Endothelial cell (in vitro differentiated cells): ENCODE measurements at regions not wholly inside any gene's neighbourhood (a gene's known extent, or its start where the extent isn't known, plus 50 kb on each side); places are given as distances from the start of the nearest gene placed in this dataset.

Source experiments
- DNase-seq: peaks from one replicate; pipeline ENCODE4 v3.0.0; 2021; ENCODE audit warnings: low spot score
- H3K27ac Mint-ChIP-seq: one replicate; pipeline ENCODE4 v1.8.0; 2021; ENCODE audit warnings: mixed read lengths, inconsistent platforms; ENCODE audit not compliant: unreplicated experiment
- H3K27me3 Mint-ChIP-seq: one replicate; pipeline ENCODE4 v1.8.0; 2021; ENCODE audit warnings: mild to moderate bottlenecking, moderate library complexity, mixed read lengths, inconsistent platforms; ENCODE audit not compliant: unreplicated experiment
- H3K36me3 Mint-ChIP-seq: one replicate; pipeline ENCODE4 v1.8.0; 2021; ENCODE audit warnings: mild to moderate bottlenecking, low read depth, mixed read lengths, inconsistent platforms; ENCODE audit not compliant: unreplicated experiment
- H3K4me1 Mint-ChIP-seq: one replicate; pipeline ENCODE4 v1.8.0; 2021; ENCODE audit warnings: mild to moderate bottlenecking, mixed read lengths, inconsistent platforms; ENCODE audit not compliant: unreplicated experiment
- H3K4me3 Mint-ChIP-seq: one replicate; pipeline ENCODE4 v1.8.0; 2021; ENCODE audit warnings: mild to moderate bottlenecking, mixed read lengths, inconsistent platforms; ENCODE audit not compliant: unreplicated experiment
- H3K9me3 Mint-ChIP-seq: one replicate; pipeline ENCODE4 v1.8.0; 2021; ENCODE audit warnings: mixed read lengths, inconsistent platforms; ENCODE audit not compliant: unreplicated experiment
- CTCF ChIP-seq: fragments of 200-600 bp; sonication (generic); IDR thresholded peaks from one replicate; pipeline ENCODE4 v1.5.0; 2021; ENCODE audit warnings: antibody characterized with exemption; ENCODE audit not compliant: unreplicated experiment

- no peaks in the 10 kb centered on the region for H3K36me3 Mint-ChIP-seq
- H3K9me3 Mint-ChIP-seq, result no peaks in the 10 kb centered on the region
- DNase-seq, result no peak
- H3K4me3 Mint-ChIP-seq, result no peak overlapping the region
- TF ChIP-seq CTCF, result no peak
- H3K4me1 Mint-ChIP-seq, result peaks cover 4% of the 10 kb centered on the region
- H3K27ac Mint-ChIP-seq, result no peak overlapping the region
- H3K27me3 Mint-ChIP-seq, result no peaks in the 10 kb centered on the region
Measured at GRCh38 chr7:13538669-13539068, 450.8 kb downstream of the ETV1 start.

DNA sequence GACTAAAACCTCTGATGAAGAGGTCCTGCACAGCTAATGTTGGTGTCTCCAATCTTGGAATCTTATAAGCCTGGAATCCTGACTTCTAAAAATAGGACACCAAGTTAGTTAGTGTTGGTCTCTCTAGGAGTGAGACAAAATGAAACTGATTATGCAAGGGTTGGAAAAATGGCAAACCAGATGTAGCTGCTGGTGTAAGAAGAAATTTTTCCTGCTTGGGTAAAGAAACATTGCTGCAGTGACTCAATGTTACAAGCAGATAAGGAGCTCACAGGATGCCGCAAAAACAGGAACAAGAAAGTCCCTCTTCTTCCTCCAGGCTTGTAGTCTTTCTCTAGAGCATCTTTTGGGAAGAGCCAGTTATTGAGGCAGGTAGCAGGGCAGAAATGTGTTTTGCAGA, 449.0 kb downstream of the ETV1 start:
- Mint-ChIP-seq H3K4me3 (no peak overlapping the region), H3K4me1 (peaks cover 4% of the 10 kb centered on the region), H3K36me3 (no peaks in the 10 kb centered on the region), H3K27me3 (no peaks in the 10 kb centered on the region), H3K9me3 (no peaks in the 10 kb centered on the region), H3K27ac (no peak overlapping the region)
- DNase-seq, result no peak
- TF ChIP-seq CTCF, result no peak

- no peaks in the 10 kb centered on the region for H3K36me3 Mint-ChIP-seq
- no peak for TF ChIP-seq CTCF
- H3K27ac Mint-ChIP-seq, result no peak overlapping the region
- no peaks in the 10 kb centered on the region for H3K27me3 Mint-ChIP-seq
- DNase-seq, result no peak
- H3K4me1 Mint-ChIP-seq, result peaks cover 4% of the 10 kb centered on the region
- no peak overlapping the region for H3K4me3 Mint-ChIP-seq
- no peaks in the 10 kb centered on the region for H3K9me3 Mint-ChIP-seq
Measured at GRCh38 chr7:13541326-13541725, 448.1 kb downstream of the ETV1 start.

GRCh38 chr7:13542451-13542850, 447.0 kb downstream of the ETV1 start:
- H3K27me3 Mint-ChIP-seq, result no peaks in the 10 kb centered on the region
- no peak for DNase-seq
- no peak overlapping the region for H3K4me3 Mint-ChIP-seq
- no peak for TF ChIP-seq CTCF
- H3K9me3 Mint-ChIP-seq, result no peaks in the 10 kb centered on the region
- H3K27ac Mint-ChIP-seq, result no peak overlapping the region
- peaks cover 4% of the 10 kb centered on the region for H3K4me1 Mint-ChIP-seq
- H3K36me3 Mint-ChIP-seq, result no peaks in the 10 kb centered on the region

- Mint-ChIP-seq H3K27me3 (no peaks in the 10 kb centered on the region), H3K9me3 (no peaks in the 10 kb centered on the region), H3K4me1 (no peaks in the 10 kb centered on the region), H3K4me3 (no peak overlapping the region), H3K27ac (no peak overlapping the region), H3K36me3 (no peaks in the 10 kb centered on the region)
- no peak for DNase-seq
- no peak for TF ChIP-seq CTCF
Measured at GRCh38 chr7:13551503-13551902, 438.0 kb downstream of the ETV1 start.
